GM23338 (cell line): ENCODE measurements at regions not wholly inside any gene's neighbourhood (a gene's known extent, or its start where the extent isn't known, plus 50 kb on each side); places are given as distances from the start of the nearest gene placed in this dataset.

ENCODE experiments used
- ATAC-seq: fragments of 200-7000 bp; cut with Tn5 transposase; 3 replicates; pipeline ENCODE4 v1.9.1; 2020
- DNase-seq: peaks from one replicate; pipeline ENCODE4 v3.0.0-alpha.2; 2015; ENCODE audit warnings: low spot score
- H2AFZ ChIP-seq: fragments of 200-600 bp; sonication (generic); 2 replicates; pipeline ENCODE4 v1.8.0; 2016; ENCODE audit warnings: antibody characterized with exemption, mild to moderate bottlenecking, moderate library complexity
- H3F3A ChIP-seq: fragments of 200-600 bp; sonication (generic); replicated peaks from 2 replicates; pipeline ENCODE4 v1.8.0; 2017; ENCODE audit warnings: antibody characterized with exemption, mixed run types, low read depth
- H3K27ac ChIP-seq: fragments of 200-600 bp; sonication (generic); 2 replicates; pipeline ENCODE4 v1.6.1; 2016; ENCODE audit warnings: low read depth
- H3K27me3 ChIP-seq: fragments of 200-600 bp; sonication (generic); 2 replicates; pipeline ENCODE4 v1.8.0; 2016; ENCODE audit warnings: mild to moderate bottlenecking, mixed run types, moderate library complexity; ENCODE audit not compliant: insufficient read depth
- H3K36me3 ChIP-seq: fragments of 200-600 bp; sonication (generic); 2 replicates; pipeline ENCODE4 v1.8.0; 2016; ENCODE audit warnings: mild to moderate bottlenecking; ENCODE audit not compliant: insufficient read depth
- H3K4me1 ChIP-seq: fragments of 200-600 bp; sonication (generic); 2 replicates; pipeline ENCODE4 v1.8.0; 2016; ENCODE audit warnings: mild to moderate bottlenecking, moderate library complexity; ENCODE audit not compliant: insufficient read depth
- H3K4me2 ChIP-seq: fragments of 200-600 bp; sonication (generic); 2 replicates; pipeline ENCODE4 v1.7.1; 2017; ENCODE audit warnings: mixed run types
- H3K4me3 ChIP-seq: fragments of 200-600 bp; sonication (generic); 2 replicates; pipeline ENCODE4 v1.6.1; 2016; ENCODE audit warnings: mixed run types
- H3K79me2 ChIP-seq: fragments of 200-600 bp; sonication (generic); replicated peaks from 2 replicates; pipeline ENCODE4 v1.8.0; 2017; ENCODE audit warnings: mild to moderate bottlenecking; ENCODE audit not compliant: insufficient read depth
- H3K9me2 ChIP-seq: fragments of 200-600 bp; sonication (generic); 2 replicates; pipeline ENCODE4 v1.8.0; 2017; ENCODE audit not compliant: insufficient read depth
- H4K20me1 ChIP-seq: fragments of 200-600 bp; sonication (generic); replicated peaks from 2 replicates; pipeline ENCODE4 v1.8.0; 2017; ENCODE audit warnings: mild to moderate bottlenecking; ENCODE audit not compliant: insufficient read depth
- H3K27ac Mint-ChIP-seq: 2 replicates; pipeline ENCODE4 v1.8.0; 2020; ENCODE audit warnings: inconsistent platforms, mild to moderate bottlenecking, moderate library complexity, mixed read lengths
- H3K27me3 Mint-ChIP-seq: 3 replicates; pipeline ENCODE4 v1.8.0; 2022; ENCODE audit warnings: low read depth, mild to moderate bottlenecking, moderate library complexity, mixed read lengths, inconsistent platforms; ENCODE audit not compliant: insufficient read depth, poor library complexity
- H3K36me3 Mint-ChIP-seq: 3 replicates; pipeline ENCODE4 v1.8.0; 2021; ENCODE audit warnings: low read depth, mild to moderate bottlenecking, inconsistent platforms, moderate library complexity, mixed read lengths
- H3K4me1 Mint-ChIP-seq: 3 replicates; pipeline ENCODE4 v1.8.0; 2020; ENCODE audit warnings: mild to moderate bottlenecking, inconsistent platforms, mixed read lengths
- H3K4me3 Mint-ChIP-seq: 3 replicates; pipeline ENCODE4 v1.8.0; 2021; ENCODE audit warnings: moderate library complexity, mild to moderate bottlenecking, inconsistent platforms, mixed read lengths
- H3K9me3 Mint-ChIP-seq: 3 replicates; pipeline ENCODE4 v1.8.0; 2020; ENCODE audit warnings: moderate library complexity, mild to moderate bottlenecking, inconsistent platforms, mixed read lengths
- CTCF ChIP-seq, 2 experiments: fragments of 200-600 bp in 1 of 2; sonication (generic) in 1 of 2; conservative IDR thresholded peaks; 2 replicates each; pipeline versions ENCODE4 v1.5.1 to v1.6.1; 2016 to 2017; ENCODE audit warnings: antibody characterized with exemption in 2 of 2, low read depth in 2 of 2, mild to moderate bottlenecking in 2 of 2, moderate library complexity in 1 of 2
- ETS1 ChIP-seq: IDR thresholded peaks from 2 replicates; pipeline ENCODE4 v1.6.1; 2016; ENCODE audit warnings: antibody characterized with exemption
- NANOG ChIP-seq: IDR thresholded peaks from 2 replicates; pipeline ENCODE4 v1.6.1; 2016; ENCODE audit warnings: antibody characterized with exemption, borderline replicate concordance
- POLR2AphosphoS5 ChIP-seq: IDR thresholded peaks from 2 replicates; pipeline ENCODE4 v1.6.1; 2016; ENCODE audit warnings: antibody characterized with exemption, low read depth
- REST ChIP-seq: IDR thresholded peaks from one replicate; pipeline ENCODE4 v1.6.1; 2018; ENCODE audit warnings: antibody characterized with exemption; ENCODE audit not compliant: unreplicated experiment
- STAT1 ChIP-seq: IDR thresholded peaks from one replicate; pipeline ENCODE4 v1.6.1; 2016; ENCODE audit warnings: antibody characterized with exemption; ENCODE audit not compliant: unreplicated experiment
- ZNF331 ChIP-seq: fragments of 250-450 bp; sonication (Bioruptor Pico); IDR thresholded peaks from 2 replicates; pipeline ENCODE4 v1.5.0; 2020; ENCODE audit warnings: low read depth, mild to moderate bottlenecking, moderate library complexity

- no peak for TF ChIP-seq ETS1
- TF ChIP-seq NANOG: no peak
- no peak for TF ChIP-seq STAT1
- TF ChIP-seq REST: no peak
- TF ChIP-seq POLR2AphosphoS5: no peak
These were observed 492.1 kb upstream of the PPP2R3A start (continued) for GRCh38 chr3:135473449-135473848.

GRCh38 chr3:135487261-135487660, 478.3 kb upstream of the PPP2R3A start:
- Mint-ChIP-seq H3K36me3 (no peaks in the 10 kb centered on the region), H3K27ac (no peak overlapping the region), H3K4me3 (no peak overlapping the region), H3K27me3 (no peaks in the 10 kb centered on the region), H3K4me1 (peaks cover 6% of the 10 kb centered on the region; the same call in 1 of the 3 replicates), H3K9me3 (no peaks in the 10 kb centered on the region)
- Histone ChIP-seq H3K9me2 (no peaks in the 10 kb centered on the region), H3K79me2 (no peaks in the 10 kb centered on the region), H3K27me3 (no peaks in the 10 kb centered on the region), H4K20me1 (no peaks in the 10 kb centered on the region), H3F3A (no peaks in the 10 kb centered on the region), H3K4me3 (no peak overlapping the region), H3K27ac (no peak overlapping the region), H3K4me2 (no peak overlapping the region), H2AFZ (no peak overlapping the region), H3K4me1 (no peaks in the 10 kb centered on the region), H3K36me3 (no peaks in the 10 kb centered on the region)
- TF ChIP-seq STAT1 (no peak), POLR2AphosphoS5 (no peak), NANOG (no peak), CTCF (conservative IDR thresholded peaks at IDR 0.05; ENCODE audit: low read depth in 2 of 2) (no peak), ZNF331 (CRISPR knock-in tag) (no peak)
- ATAC-seq (no peak), DNase-seq (no peak)
